ENCODE measurements at regions not wholly inside any gene's neighbourhood (a gene's known extent, or its start where the extent isn't known, plus 50 kb on each side); places are given as distances from the start of the nearest gene placed in this dataset.
A peak's percentile ranks its signal among the peaks of the same experiment; 100 is the strongest.

GRCh38 chr3:24674261-24674660 is 179.6 kb upstream of the THRB start:
- DNase-seq (no peak), ATAC-seq (no peak)
- no peak for TF ChIP-seq CTCF (IDR thresholded peaks at IDR 0.05)
- intact Hi-C loops (cut with DNase I, micrococcal nuclease), result no loop called here
- H3K9me3 ChIP-seq, result no peaks in the 10 kb centered on the region
- H3K36me3 ChIP-seq (ENCODE audit: low read depth), result no peaks in the 10 kb centered on the region
- no peaks in the 10 kb centered on the region for H3K4me1 ChIP-seq (ENCODE audit: low read depth)
- no peak overlapping the region for H3K4me3 ChIP-seq

- H3K4me1 ChIP-seq (ENCODE audit: low read depth), result no peaks in the 10 kb centered on the region
- ATAC-seq, result no peak
- no peak for DNase-seq
- no peak for TF ChIP-seq CTCF (IDR thresholded peaks at IDR 0.05)
- no peak overlapping the region for H3K4me3 ChIP-seq
- no peaks in the 10 kb centered on the region for H3K36me3 ChIP-seq (ENCODE audit: low read depth)
- no peaks in the 10 kb centered on the region for H3K9me3 ChIP-seq
- intact Hi-C loops (cut with DNase I, micrococcal nuclease), result no loop called here
These were observed 183.4 kb upstream of the THRB start for GRCh38 chr3:24678021-24678420.

- no peak for TF ChIP-seq CTCF (IDR thresholded peaks at IDR 0.05)
These were observed 183.8 kb upstream of the THRB start for GRCh38 chr3:24678421-24678865.

GRCh38 chr3:24679429-24679828 is 184.8 kb upstream of the THRB start:
- DNase-seq, result no peak
- Histone ChIP-seq H3K4me1 (ENCODE audit: low read depth) (no peaks in the 10 kb centered on the region), H3K4me3 (no peak overlapping the region), H3K36me3 (ENCODE audit: low read depth) (no peaks in the 10 kb centered on the region), H3K9me3 (no peaks in the 10 kb centered on the region)
- intact Hi-C loops (cut with DNase I, micrococcal nuclease), result no loop called here
- TF ChIP-seq CTCF (IDR thresholded peaks at IDR 0.05), result no peak
- no peak for ATAC-seq

More at GRCh38 chr3:24678421-24678865, 183.8 kb upstream of the THRB start:
- Histone ChIP-seq H3K4me3 (no peak overlapping the region), H3K36me3 (ENCODE audit: low read depth) (no peaks in the 10 kb centered on the region), H3K9me3 (no peaks in the 10 kb centered on the region), H3K4me1 (ENCODE audit: low read depth) (no peaks in the 10 kb centered on the region)
- intact Hi-C loops (cut with DNase I, micrococcal nuclease), result no loop called here
- no peak for DNase-seq
- ATAC-seq, result peak; percentile 31

GRCh38 chr3:24680214-24680967 is 185.7 kb upstream of the THRB start:
- H3K36me3 ChIP-seq (ENCODE audit: low read depth), result no peaks in the 10 kb centered on the region
- TF ChIP-seq CTCF (IDR thresholded peaks at IDR 0.05), result peak; percentile 67
- ATAC-seq, result peak; percentile 85

More at GRCh38 chr3:24680214-24680967, 185.7 kb upstream of the THRB start:
- Histone ChIP-seq H3K9me3 (no peaks in the 10 kb centered on the region), H3K4me1 (ENCODE audit: low read depth) (no peaks in the 10 kb centered on the region), H3K4me3 (no peak overlapping the region)
- intact Hi-C loops (cut with DNase I, micrococcal nuclease), result loop anchor here (5.0 to 10.0 kb wide), 2 partner anchors 676 to 678 kb away; no protein-coding TSS in a partner anchor
- peak; percentile 50 to 80 (median 76) for DNase-seq

Data from mucosa of descending colon (tissue), 3 donors.